NCI-H146 treated with DMSO at 0.1 percent for 48 hours (cell line): ENCODE measurements at regions not wholly inside any gene's neighbourhood (a gene's known extent, or its start where the extent isn't known, plus 50 kb on each side); places are given as distances from the start of the nearest gene placed in this dataset.

Experiments used
- DNase-seq: peaks from one replicate; lab custom pipeline; 2025; ENCODE audit not compliant: unreplicated experiment; lab: John Stamatoyannopoulos, UW

- no peak for DNase-seq
Measured at GRCh38 chr6:170162775-170163404, 128.0 kb downstream of the DLL1 start.

GRCh38 chr6:170162011-170162774 lies 128.7 kb downstream of the DLL1 start:
- DNase-seq = no peak

- DNase-seq = no peak
Measured at GRCh38 chr6:170160628-170161611, 130.0 kb downstream of the DLL1 start.

GRCh38 chr6:170160031-170160627 lies 130.7 kb downstream of the DLL1 start:
- no peak for DNase-seq

GRCh38 chr6:170159022-170159965 lies 131.6 kb downstream of the DLL1 start:
- DNase-seq = no peak

GRCh38 chr6:170158296-170159021 lies 132.4 kb downstream of the DLL1 start:
- DNase-seq = no peak

GRCh38 chr6:170157567-170158218 lies 133.2 kb downstream of the DLL1 start:
- no peak for DNase-seq

GRCh38 chr6:170156448-170157375 lies 134.2 kb downstream of the DLL1 start:
- DNase-seq = no peak

GRCh38 chr6:170155464-170156196 lies 135.2 kb downstream of the DLL1 start:
- DNase-seq = no peak

- no peak for DNase-seq
Measured at GRCh38 chr6:170153436-170154319, 137.2 kb downstream of the DLL1 start.

GRCh38 chr6:170152989-170153388 lies 137.9 kb downstream of the DLL1 start:
- peak; percentile 80 for DNase-seq

GRCh38 chr6:170152124-170152926 lies 138.6 kb downstream of the DLL1 start:
- peak; percentile 16 for DNase-seq

GRCh38 chr6:170151804-170152123 lies 139.1 kb downstream of the DLL1 start:
- no peak for DNase-seq

- DNase-seq = no peak
Measured at GRCh38 chr6:170151321-170151771, 139.5 kb downstream of the DLL1 start.

- no peak for DNase-seq
Measured at GRCh38 chr6:170150590-170150945, 140.3 kb downstream of the DLL1 start.
